HepG2 (cell line): ENCODE measurements at regions not wholly inside any gene's neighbourhood (a gene's known extent, or its start where the extent isn't known, plus 50 kb on each side); places are given as distances from the start of the nearest gene placed in this dataset.

Source experiments
- ATAC-seq: fragments of 200-7000 bp; cut with Tn5 transposase; 3 replicates; pipeline ENCODE4 v1.9.1; 2020; ENCODE audit warnings: mild to moderate bottlenecking, moderate library complexity
- BruUV-seq: library from RNA; stranded (reverse); fragments of 400-500 nt; replicated peaks from 2 replicates; lab custom pipeline; 2021; lab: Mats Ljungman, UMichigan
- CTCF ChIA-PET: fragments of 300-600 bp; formaldehyde crosslinking; extraction: SDS; loops from one replicate; lab custom pipeline; 2021; ENCODE audit warnings: low total read pairs, inconsistent platforms, low intra/inter-chr PET ratio; lab: Yijun Ruan, JAX
- POLR2A ChIA-PET: fragments of 350-600 bp; sonication (Branson Sonifier 250); formaldehyde crosslinking; loops from one replicate; lab custom pipeline; 2020; ENCODE audit warnings: antibody characterized with exemption, inconsistent platforms; lab: Yijun Ruan, JAX
- DNase-seq: peaks from one replicate; pipeline ENCODE4 v3.0.0-alpha.2; 2015; ENCODE audit warnings: low spot score
- FAIRE-seq: peaks from 3 replicates; lab custom pipeline; 2011; peaks lifted over from hg19 to GRCh38; lab: Jason Lieb, UNC
- H2AFZ ChIP-seq: one replicate; pipeline ENCODE4 v1.6.1; 2011; ENCODE audit warnings: low read length, inconsistent platforms
- H3K27ac ChIP-seq: fragments of 300-600 bp; 3 replicates; pipeline ENCODE4 v1.8.0; 2011; ENCODE audit warnings: mixed run types, mild to moderate bottlenecking, mixed read lengths, low read length, inconsistent platforms; ENCODE audit not compliant: insufficient read depth; ENCODE audit errors: extremely low read length
- H3K27me3 ChIP-seq, 2 experiments: fragments of 200-600 bp in 1 of 2; 2 replicates in 1 of 2; 3 replicates in 1 of 2; pipeline versions ENCODE4 v1.6.0 to v1.8.0; 2011; ENCODE audit warnings: low read length in 2 of 2, mild to moderate bottlenecking in 2 of 2, moderate library complexity in 2 of 2, inconsistent platforms in 1 of 2; ENCODE audit not compliant: insufficient read depth in 2 of 2, control insufficient read depth in 1 of 2
- H3K36me3 ChIP-seq, 2 experiments: fragments of 200-600 bp in 1 of 2; replicated peaks in 1 of 2; 2 replicates in 1 of 2; 3 replicates in 1 of 2; pipeline versions ENCODE4 v1.5.1 to v1.8.0; 2011; ENCODE audit warnings: low read length in 2 of 2, inconsistent platforms in 1 of 2; ENCODE audit not compliant: insufficient read depth in 2 of 2, control insufficient read depth in 1 of 2
- H3K4me1 ChIP-seq: 2 replicates; pipeline ENCODE4 v1.5.1; 2012; ENCODE audit warnings: low read length, inconsistent platforms; ENCODE audit not compliant: insufficient read depth
- H3K4me2 ChIP-seq: 2 replicates; pipeline ENCODE4 v1.6.0; 2011; ENCODE audit warnings: low read depth, low read length, inconsistent platforms
- H3K4me3 ChIP-seq, 3 experiments: fragments of 200-600 bp in 1 of 3; sonication (generic), shearing (Covaris generic) in 1 of 3; replicated peaks in 1 of 3; 2 replicates each; pipeline ENCODE4 v1.5.1; 2011 to 2016; ENCODE audit warnings: low read length in 3 of 3, inconsistent platforms in 2 of 3, low read depth in 2 of 3, mild to moderate bottlenecking in 2 of 3, control low read depth in 1 of 3, mixed read lengths in 1 of 3; ENCODE audit not compliant: insufficient read depth in 1 of 3
- H3K79me2 ChIP-seq: one replicate; pipeline ENCODE4 v1.6.1; 2011; ENCODE audit warnings: low read length, inconsistent platforms; ENCODE audit not compliant: insufficient read depth
- H3K9ac ChIP-seq: 2 replicates; pipeline ENCODE4 v1.6.0; 2011; ENCODE audit warnings: mild to moderate bottlenecking, low read depth, low read length, inconsistent platforms; ENCODE audit not compliant: insufficient read depth
- H3K9me3 ChIP-seq: 2 replicates; pipeline ENCODE4 v1.5.1; 2012; ENCODE audit warnings: mild to moderate bottlenecking, low read length
- H4K20me1 ChIP-seq: 2 replicates; pipeline ENCODE4 v1.6.0; 2011; ENCODE audit warnings: inconsistent platforms, mild to moderate bottlenecking, low read length, moderate library complexity; ENCODE audit not compliant: insufficient read depth
- GABPB1 ChIP-seq: IDR thresholded peaks from 2 replicates; pipeline ENCODE4 v1.6.1; 2016; ENCODE audit warnings: mild to moderate bottlenecking, missing genetic modification reagents, moderate library complexity, missing compliant biosample characterization
- STAT5B ChIP-seq: sonication (generic); formaldehyde crosslinking; IDR thresholded peaks from 2 replicates; pipeline ENCODE4 v1.4.0; 2020; ENCODE audit warnings: missing genetic modification reagents
- ZEB1 ChIP-seq: IDR thresholded peaks from 2 replicates; pipeline ENCODE4 v1.6.1; 2012; ENCODE audit warnings: mild to moderate bottlenecking, low read depth, inconsistent platforms; ENCODE audit not compliant: insufficient replicate concordance
- ZIK1 ChIP-seq: sonication (generic); formaldehyde crosslinking; IDR thresholded peaks from 2 replicates; pipeline ENCODE4 v1.5.0; 2020; ENCODE audit warnings: mild to moderate bottlenecking, low read depth, missing genetic modification reagents, borderline replicate concordance
- WGBS: methylation state at CpG from one replicate; pipeline ENCODE4 v1.1.6; 2017; ENCODE audit warnings: low lambda C conversion rate; 5-methylcytosine and 5-hydroxymethylcytosine counted together
- in situ Hi-C: cut with HindIII; loops from 2 replicates; pipeline ENCODE4 v1.10.0; 2017; ENCODE audit warnings: low pct_unique_long_range_greater_than_20kb; ENCODE audit not compliant: extremely low pct_ligation_motif_present
- intact Hi-C: fragments of 100-400 bp; cut with micrococcal nuclease; formaldehyde crosslinking; loops from one replicate; pipeline ENCODE4 v1.10.0; 2022; ENCODE audit not compliant: unreplicated experiment
- TF ChIP-seq, protein P1 (sequence below): sonication (generic); formaldehyde crosslinking; IDR thresholded peaks from 2 replicates; pipeline ENCODE4 v1.8.0; 2022; ENCODE audit warnings: mild to moderate bottlenecking, missing genetic modification reagents; ENCODE audit not compliant: insufficient replicate concordance
- TF ChIP-seq, protein P2 (sequence below): sonication (generic); formaldehyde crosslinking; IDR thresholded peaks from 2 replicates; pipeline ENCODE4 v1.4.0; 2020; ENCODE audit warnings: missing genetic modification reagents

DNA sequence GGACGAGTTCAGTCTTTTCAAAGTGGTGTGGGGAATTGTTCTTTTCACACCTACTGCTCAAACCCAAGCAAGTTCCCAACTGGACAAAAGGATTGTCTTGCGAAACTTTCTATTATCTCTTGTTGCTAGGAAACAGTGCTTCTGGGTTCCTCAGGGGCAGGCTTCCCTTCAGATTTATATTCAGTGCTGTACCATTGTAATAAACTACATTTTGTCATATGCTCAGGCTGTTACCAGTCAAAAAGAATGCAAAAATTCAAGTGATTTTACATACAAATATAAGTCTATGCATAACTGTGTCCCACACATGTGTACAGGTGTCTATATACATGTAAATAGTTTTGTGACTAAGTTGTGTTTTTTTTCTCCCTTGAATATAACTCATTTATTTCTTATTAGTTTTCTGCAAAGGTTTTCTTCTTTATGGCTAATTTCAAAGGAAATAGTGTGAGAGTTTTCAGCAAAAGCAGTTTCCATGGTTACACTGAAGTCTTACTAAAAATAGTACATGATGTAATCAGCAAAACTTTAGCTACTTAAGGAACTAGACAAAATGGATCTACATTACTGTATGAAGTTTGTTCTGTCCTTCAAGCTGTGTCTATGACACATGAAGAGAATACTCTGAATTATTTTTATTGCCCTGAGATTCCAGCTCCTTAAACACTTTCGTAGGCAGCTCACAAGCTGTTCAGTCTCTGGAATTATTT lies 430.2 kb upstream of the TMPO start:
- DNase-seq (no peak), ATAC-seq (no peak), FAIRE-seq (no peak)
- TF ChIP-seq ZEB1: no peak
- no peak for TF ChIP-seq GABPB1
- TF ChIP-seq, protein P1, sequence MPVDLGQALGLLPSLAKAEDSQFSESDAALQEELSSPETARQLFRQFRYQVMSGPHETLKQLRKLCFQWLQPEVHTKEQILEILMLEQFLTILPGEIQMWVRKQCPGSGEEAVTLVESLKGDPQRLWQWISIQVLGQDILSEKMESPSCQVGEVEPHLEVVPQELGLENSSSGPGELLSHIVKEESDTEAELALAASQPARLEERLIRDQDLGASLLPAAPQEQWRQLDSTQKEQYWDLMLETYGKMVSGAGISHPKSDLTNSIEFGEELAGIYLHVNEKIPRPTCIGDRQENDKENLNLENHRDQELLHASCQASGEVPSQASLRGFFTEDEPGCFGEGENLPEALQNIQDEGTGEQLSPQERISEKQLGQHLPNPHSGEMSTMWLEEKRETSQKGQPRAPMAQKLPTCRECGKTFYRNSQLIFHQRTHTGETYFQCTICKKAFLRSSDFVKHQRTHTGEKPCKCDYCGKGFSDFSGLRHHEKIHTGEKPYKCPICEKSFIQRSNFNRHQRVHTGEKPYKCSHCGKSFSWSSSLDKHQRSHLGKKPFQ (CRISPR knock-in tag): no peak
- TF ChIP-seq, protein P2, sequence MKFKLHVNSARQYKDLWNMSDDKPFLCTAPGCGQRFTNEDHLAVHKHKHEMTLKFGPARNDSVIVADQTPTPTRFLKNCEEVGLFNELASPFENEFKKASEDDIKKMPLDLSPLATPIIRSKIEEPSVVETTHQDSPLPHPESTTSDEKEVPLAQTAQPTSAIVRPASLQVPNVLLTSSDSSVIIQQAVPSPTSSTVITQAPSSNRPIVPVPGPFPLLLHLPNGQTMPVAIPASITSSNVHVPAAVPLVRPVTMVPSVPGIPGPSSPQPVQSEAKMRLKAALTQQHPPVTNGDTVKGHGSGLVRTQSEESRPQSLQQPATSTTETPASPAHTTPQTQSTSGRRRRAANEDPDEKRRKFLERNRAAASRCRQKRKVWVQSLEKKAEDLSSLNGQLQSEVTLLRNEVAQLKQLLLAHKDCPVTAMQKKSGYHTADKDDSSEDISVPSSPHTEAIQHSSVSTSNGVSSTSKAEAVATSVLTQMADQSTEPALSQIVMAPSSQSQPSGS (CRISPR knock-in tag): no peak
- TF ChIP-seq ZIK1 (CRISPR knock-in tag): no peak
- TF ChIP-seq STAT5B (CRISPR knock-in tag): no peak
- Histone ChIP-seq H3K4me3 (no peak overlapping the region), H3K27me3 (no peaks in the 10 kb centered on the region; a peak in 1 of 5 replicates), H3K9me3 (no peaks in the 10 kb centered on the region), H3K4me1 (no peaks in the 10 kb centered on the region), H3K9ac (no peak overlapping the region), H3K27ac (no peak overlapping the region), H3K36me3 (no peaks in the 10 kb centered on the region), H4K20me1 (no peaks in the 10 kb centered on the region), H3K4me2 (no peak overlapping the region), H2AFZ (no peak overlapping the region), H3K79me2 (no peaks in the 10 kb centered on the region)
- ChIA-PET POLR2A (no interaction called here), CTCF (no interaction called here)
- in situ Hi-C loops (no loop called here), intact Hi-C loops (no loop called here)
- BruUV-seq: no TSS peak
- WGBS: 0% methylated on average over 3 of the region's 3 CpGs
